Osteocyte (in vitro differentiated cells): ENCODE measurements at regions not wholly inside any gene's neighbourhood (a gene's known extent, or its start where the extent isn't known, plus 50 kb on each side); places are given as distances from the start of the nearest gene placed in this dataset.

Source experiments
- DNase-seq: peaks from one replicate; pipeline ENCODE4 v3.0.0; 2021; ENCODE audit warnings: mixed read lengths; ENCODE audit not compliant: unreplicated experiment; ENCODE audit errors: extremely low spot score
- H3K27ac Mint-ChIP-seq: one replicate; pipeline ENCODE4 v1.8.0; 2021; ENCODE audit warnings: mild to moderate bottlenecking, mixed read lengths; ENCODE audit not compliant: unreplicated experiment
- H3K27me3 Mint-ChIP-seq: one replicate; pipeline ENCODE4 v1.8.0; 2021; ENCODE audit warnings: mixed read lengths; ENCODE audit not compliant: unreplicated experiment
- H3K36me3 Mint-ChIP-seq: one replicate; pipeline ENCODE4 v1.8.0; 2021; ENCODE audit warnings: mixed read lengths; ENCODE audit not compliant: unreplicated experiment
- H3K4me1 Mint-ChIP-seq: one replicate; pipeline ENCODE4 v1.8.0; 2021; ENCODE audit warnings: mixed read lengths; ENCODE audit not compliant: unreplicated experiment
- H3K4me3 Mint-ChIP-seq: one replicate; pipeline ENCODE4 v1.8.0; 2021; ENCODE audit warnings: mild to moderate bottlenecking, moderate library complexity, mixed read lengths; ENCODE audit not compliant: unreplicated experiment
- H3K9me3 Mint-ChIP-seq: one replicate; pipeline ENCODE4 v1.8.0; 2021; ENCODE audit warnings: mixed read lengths; ENCODE audit not compliant: unreplicated experiment
- CTCF ChIP-seq: fragments of 200-600 bp; sonication (generic); IDR thresholded peaks from 2 replicates; pipeline ENCODE4 v1.5.0; 2021; ENCODE audit warnings: antibody characterized with exemption, mild to moderate bottlenecking, moderate library complexity

- no peaks in the 10 kb centered on the region for H3K4me1 Mint-ChIP-seq
- no peak for TF ChIP-seq CTCF
- no peaks in the 10 kb centered on the region for H3K27me3 Mint-ChIP-seq
- H3K4me3 Mint-ChIP-seq = no peak overlapping the region
- H3K36me3 Mint-ChIP-seq = no peaks in the 10 kb centered on the region
- peaks cover 5% of the 10 kb centered on the region for H3K9me3 Mint-ChIP-seq
- DNase-seq = no peak
- no peak overlapping the region for H3K27ac Mint-ChIP-seq
These were observed 244.9 kb upstream of the EPHA4 start for GRCh38 chr2:221817052-221817451.

- H3K27ac Mint-ChIP-seq = no peak overlapping the region
- no peaks in the 10 kb centered on the region for H3K36me3 Mint-ChIP-seq
- TF ChIP-seq CTCF = no peak
- H3K9me3 Mint-ChIP-seq = peaks cover 5% of the 10 kb centered on the region
- H3K27me3 Mint-ChIP-seq = no peaks in the 10 kb centered on the region
- H3K4me3 Mint-ChIP-seq = no peak overlapping the region
- H3K4me1 Mint-ChIP-seq = no peaks in the 10 kb centered on the region
- no peak for DNase-seq
These were observed 244.5 kb upstream of the EPHA4 start for GRCh38 chr2:221816566-221816965.

GRCh38 chr2:221810650-221811049 lies 238.5 kb upstream of the EPHA4 start:
- no peaks in the 10 kb centered on the region for H3K27me3 Mint-ChIP-seq
- H3K27ac Mint-ChIP-seq = no peak overlapping the region
- DNase-seq = no peak
- H3K36me3 Mint-ChIP-seq = no peaks in the 10 kb centered on the region
- no peak overlapping the region for H3K4me3 Mint-ChIP-seq
- no peaks in the 10 kb centered on the region for H3K4me1 Mint-ChIP-seq
- H3K9me3 Mint-ChIP-seq = peaks cover 15% of the 10 kb centered on the region
- no peak for TF ChIP-seq CTCF

GRCh38 chr2:221810245-221810644 lies 238.1 kb upstream of the EPHA4 start:
- DNase-seq = no peak
- no peaks in the 10 kb centered on the region for H3K4me1 Mint-ChIP-seq
- H3K4me3 Mint-ChIP-seq = no peak overlapping the region

GRCh38 chr2:221808488-221808887 lies 236.4 kb upstream of the EPHA4 start:
- H3K9me3 Mint-ChIP-seq = peaks cover 12% of the 10 kb centered on the region
- DNase-seq = no peak

More at GRCh38 chr2:221810245-221810644, 238.1 kb upstream of the EPHA4 start:
- no peak for TF ChIP-seq CTCF
- Mint-ChIP-seq H3K9me3 (peaks cover 15% of the 10 kb centered on the region), H3K27ac (no peak overlapping the region), H3K27me3 (no peaks in the 10 kb centered on the region), H3K36me3 (no peaks in the 10 kb centered on the region)

More at GRCh38 chr2:221808488-221808887, 236.4 kb upstream of the EPHA4 start:
- Mint-ChIP-seq H3K27me3 (no peaks in the 10 kb centered on the region), H3K4me3 (no peak overlapping the region), H3K27ac (no peak overlapping the region), H3K4me1 (no peaks in the 10 kb centered on the region), H3K36me3 (no peaks in the 10 kb centered on the region)
- no peak for TF ChIP-seq CTCF
